Endothelial cell of umbilical vein (primary cell): ENCODE measurements at regions not wholly inside any gene's neighbourhood (a gene's known extent, or its start where the extent isn't known, plus 50 kb on each side); places are given as distances from the start of the nearest gene placed in this dataset.

Experiments
- EZH2 ChIP-seq: IDR thresholded peaks from 2 replicates; pipeline ENCODE4 v1.6.1; 2012; ENCODE audit warnings: borderline replicate concordance, low read depth, mild to moderate bottlenecking, moderate library complexity, low read length, inconsistent platforms; ENCODE audit not compliant: severe bottlenecking
- FOS ChIP-seq: IDR thresholded peaks from 2 replicates; pipeline ENCODE4 v1.6.1; 2011; ENCODE audit warnings: mild to moderate bottlenecking, low read length, moderate library complexity, borderline replicate concordance; ENCODE audit not compliant: insufficient read depth
- GATA2 ChIP-seq: IDR thresholded peaks from 2 replicates; pipeline ENCODE4 v1.7.0; 2011; ENCODE audit warnings: low read depth, mild to moderate bottlenecking, moderate library complexity, mixed read lengths, low read length; ENCODE audit not compliant: insufficient read length, insufficient read depth
- POLR2A ChIP-seq: IDR thresholded peaks from 2 replicates; pipeline ENCODE4 v1.6.1; 2012; ENCODE audit warnings: low read depth, mild to moderate bottlenecking, control low read depth, low read length
- POLR2AphosphoS5 ChIP-seq: IDR thresholded peaks from 2 replicates; pipeline ENCODE4 v1.6.1; 2012; ENCODE audit warnings: low read depth, mild to moderate bottlenecking, control low read depth, low read length, moderate library complexity; ENCODE audit not compliant: insufficient read depth
- TF ChIP-seq, protein P1 (sequence below), 2 donors: IDR thresholded peaks; 1 replicate in 1 of 2; 2 replicates in 1 of 2; pipeline ENCODE4 v1.5.1; 2011; ENCODE audit warnings: low read length in 2 of 2, mild to moderate bottlenecking in 2 of 2, moderate library complexity in 2 of 2, control low read depth in 1 of 2, inconsistent platforms in 1 of 2, low read depth in 1 of 2; ENCODE audit not compliant: insufficient read depth in 1 of 2; ENCODE audit errors: extremely low read depth in 1 of 2
- TF ChIP-seq, protein P2 (sequence below): IDR thresholded peaks from 2 replicates; pipeline ENCODE4 v1.6.1; 2011; ENCODE audit not compliant: insufficient read depth, insufficient read length

DNA sequence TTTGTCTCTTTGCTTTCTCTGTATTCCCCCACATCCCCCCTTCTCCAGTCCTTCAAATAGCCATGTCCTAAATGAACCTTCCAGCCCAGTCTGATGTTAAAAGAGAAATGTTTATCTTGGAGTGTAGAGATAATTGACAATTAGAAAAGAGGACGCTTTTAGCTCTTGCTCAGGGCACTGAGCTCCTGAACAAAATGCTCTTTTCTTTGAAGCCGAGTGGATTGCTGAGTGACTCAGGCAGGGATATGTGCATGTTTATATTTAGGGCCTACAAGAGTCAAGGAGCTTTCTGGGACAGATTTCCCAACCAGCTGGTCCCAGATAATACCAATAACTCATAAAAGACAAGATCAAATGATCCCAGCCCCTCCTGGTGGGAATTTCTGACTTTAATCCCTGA is 88.0 kb upstream of the SETBP1 start:
- no peak for TF ChIP-seq GATA2
- no peak for TF ChIP-seq POLR2A
- no peak for TF ChIP-seq POLR2AphosphoS5
- TF ChIP-seq, protein P1, sequence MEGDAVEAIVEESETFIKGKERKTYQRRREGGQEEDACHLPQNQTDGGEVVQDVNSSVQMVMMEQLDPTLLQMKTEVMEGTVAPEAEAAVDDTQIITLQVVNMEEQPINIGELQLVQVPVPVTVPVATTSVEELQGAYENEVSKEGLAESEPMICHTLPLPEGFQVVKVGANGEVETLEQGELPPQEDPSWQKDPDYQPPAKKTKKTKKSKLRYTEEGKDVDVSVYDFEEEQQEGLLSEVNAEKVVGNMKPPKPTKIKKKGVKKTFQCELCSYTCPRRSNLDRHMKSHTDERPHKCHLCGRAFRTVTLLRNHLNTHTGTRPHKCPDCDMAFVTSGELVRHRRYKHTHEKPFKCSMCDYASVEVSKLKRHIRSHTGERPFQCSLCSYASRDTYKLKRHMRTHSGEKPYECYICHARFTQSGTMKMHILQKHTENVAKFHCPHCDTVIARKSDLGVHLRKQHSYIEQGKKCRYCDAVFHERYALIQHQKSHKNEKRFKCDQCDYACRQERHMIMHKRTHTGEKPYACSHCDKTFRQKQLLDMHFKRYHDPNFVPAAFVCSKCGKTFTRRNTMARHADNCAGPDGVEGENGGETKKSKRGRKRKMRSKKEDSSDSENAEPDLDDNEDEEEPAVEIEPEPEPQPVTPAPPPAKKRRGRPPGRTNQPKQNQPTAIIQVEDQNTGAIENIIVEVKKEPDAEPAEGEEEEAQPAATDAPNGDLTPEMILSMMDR (IDR thresholded peaks at IDR 0.05; ENCODE audit: extremely low read depth in 1 of 2, insufficient read depth in 1 of 2, low read depth in 1 of 2, low read length in 2 of 2): no peak
- TF ChIP-seq EZH2: no peak
- TF ChIP-seq FOS: no peak
- TF ChIP-seq, protein P2, sequence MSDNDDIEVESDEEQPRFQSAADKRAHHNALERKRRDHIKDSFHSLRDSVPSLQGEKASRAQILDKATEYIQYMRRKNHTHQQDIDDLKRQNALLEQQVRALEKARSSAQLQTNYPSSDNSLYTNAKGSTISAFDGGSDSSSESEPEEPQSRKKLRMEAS: no peak
